ENCODE measurements at regions not wholly inside any gene's neighbourhood (a gene's known extent, or its start where the extent isn't known, plus 50 kb on each side); places are given as distances from the start of the nearest gene placed in this dataset.

GRCh38 chr21:38912789-38913119 lies 107.0 kb downstream of the ETS2 start:
- Mint-ChIP-seq H3K4me1 (ENCODE audit: unreplicated experiment) (peaks cover 7% of the 10 kb centered on the region), H3K36me3 (ENCODE audit: low read depth, unreplicated experiment) (no peaks in the 10 kb centered on the region), H3K27me3 (ENCODE audit: unreplicated experiment) (peaks cover 2% of the 10 kb centered on the region), H3K27ac (ENCODE audit: unreplicated experiment) (no peak overlapping the region), H3K9me3 (ENCODE audit: unreplicated experiment) (no peaks in the 10 kb centered on the region), H3K4me3 (ENCODE audit: unreplicated experiment) (no peak overlapping the region)
- no peak for DNase-seq (ENCODE audit: low spot score)
- TF ChIP-seq CTCF (IDR thresholded peaks at IDR 0.05; ENCODE audit: unreplicated experiment) = no peak

- no peak for DNase-seq (ENCODE audit: low spot score)
- H3K27ac Mint-ChIP-seq (ENCODE audit: unreplicated experiment) = no peak overlapping the region
Measured at GRCh38 chr21:38912102-38912629, 106.4 kb downstream of the ETS2 start.

GRCh38 chr21:38911484-38912101 lies 105.9 kb downstream of the ETS2 start:
- Mint-ChIP-seq H3K36me3 (ENCODE audit: low read depth, unreplicated experiment) (no peaks in the 10 kb centered on the region), H3K27me3 (ENCODE audit: unreplicated experiment) (peaks cover 2% of the 10 kb centered on the region), H3K27ac (ENCODE audit: unreplicated experiment) (no peak overlapping the region), H3K4me1 (ENCODE audit: unreplicated experiment) (peaks cover 7% of the 10 kb centered on the region), H3K4me3 (ENCODE audit: unreplicated experiment) (no peak overlapping the region), H3K9me3 (ENCODE audit: unreplicated experiment) (no peaks in the 10 kb centered on the region)
- no peak for TF ChIP-seq CTCF (IDR thresholded peaks at IDR 0.05; ENCODE audit: unreplicated experiment)
- no peak for DNase-seq (ENCODE audit: low spot score)

More at GRCh38 chr21:38912102-38912629, 106.4 kb downstream of the ETS2 start:
- Mint-ChIP-seq H3K4me3 (ENCODE audit: unreplicated experiment) (no peak overlapping the region), H3K27me3 (ENCODE audit: unreplicated experiment) (peaks cover 2% of the 10 kb centered on the region), H3K9me3 (ENCODE audit: unreplicated experiment) (no peaks in the 10 kb centered on the region), H3K36me3 (ENCODE audit: low read depth, unreplicated experiment) (no peaks in the 10 kb centered on the region), H3K4me1 (ENCODE audit: unreplicated experiment) (peaks cover 7% of the 10 kb centered on the region)
- TF ChIP-seq CTCF (IDR thresholded peaks at IDR 0.05; ENCODE audit: unreplicated experiment) = no peak

- peaks cover 7% of the 10 kb centered on the region for H3K4me1 Mint-ChIP-seq (ENCODE audit: unreplicated experiment)
- no peaks in the 10 kb centered on the region for H3K9me3 Mint-ChIP-seq (ENCODE audit: unreplicated experiment)
- no peak for TF ChIP-seq CTCF (IDR thresholded peaks at IDR 0.05; ENCODE audit: unreplicated experiment)
- no peak overlapping the region for H3K4me3 Mint-ChIP-seq (ENCODE audit: unreplicated experiment)
- peaks cover 2% of the 10 kb centered on the region for H3K27me3 Mint-ChIP-seq (ENCODE audit: unreplicated experiment)
- DNase-seq (ENCODE audit: low spot score) = no peak
- no peaks in the 10 kb centered on the region for H3K36me3 Mint-ChIP-seq (ENCODE audit: low read depth, unreplicated experiment)
- H3K27ac Mint-ChIP-seq (ENCODE audit: unreplicated experiment) = no peak overlapping the region
Measured at GRCh38 chr21:38910390-38911067, 104.8 kb downstream of the ETS2 start.

GRCh38 chr21:38909929-38910328 lies 104.2 kb downstream of the ETS2 start:
- no peak for DNase-seq (ENCODE audit: low spot score)
- no peak for TF ChIP-seq CTCF (IDR thresholded peaks at IDR 0.05; ENCODE audit: unreplicated experiment)
- H3K36me3 Mint-ChIP-seq (ENCODE audit: low read depth, unreplicated experiment) = no peaks in the 10 kb centered on the region

More at GRCh38 chr21:38909929-38910328, 104.2 kb downstream of the ETS2 start:
- Mint-ChIP-seq H3K9me3 (ENCODE audit: unreplicated experiment) (no peaks in the 10 kb centered on the region), H3K4me3 (ENCODE audit: unreplicated experiment) (no peak overlapping the region), H3K4me1 (ENCODE audit: unreplicated experiment) (peaks cover 7% of the 10 kb centered on the region), H3K27me3 (ENCODE audit: unreplicated experiment) (peaks cover 2% of the 10 kb centered on the region), H3K27ac (ENCODE audit: unreplicated experiment) (no peak overlapping the region)
